GM23248 (cell line): ENCODE measurements at regions not wholly inside any gene's neighbourhood (a gene's known extent, or its start where the extent isn't known, plus 50 kb on each side); places are given as distances from the start of the nearest gene placed in this dataset.

Experiments used
- EZH2 ChIP-seq: fragments of 200-600 bp; sonication (generic); IDR thresholded peaks from 2 replicates; pipeline ENCODE4 v1.6.1; 2018; ENCODE audit warnings: antibody characterized with exemption, mild to moderate bottlenecking; ENCODE audit not compliant: insufficient read depth, poor library complexity, severe bottlenecking
- EZH2phosphoT487 ChIP-seq: fragments of 200-600 bp; sonication (generic); IDR thresholded peaks from 2 replicates; pipeline ENCODE4 v1.6.1; 2018; ENCODE audit warnings: antibody characterized with exemption, moderate library complexity, mild to moderate bottlenecking, low read depth; ENCODE audit not compliant: insufficient read depth

- TF ChIP-seq EZH2phosphoT487 (no peak), EZH2 (no peak)
Observed at GRCh38 chr6:94893327-94893726, 684.0 kb upstream of the MANEA start.
